ENCODE measurements at regions not wholly inside any gene's neighbourhood (a gene's known extent, or its start where the extent isn't known, plus 50 kb on each side); places are given as distances from the start of the nearest gene placed in this dataset.

DNA sequence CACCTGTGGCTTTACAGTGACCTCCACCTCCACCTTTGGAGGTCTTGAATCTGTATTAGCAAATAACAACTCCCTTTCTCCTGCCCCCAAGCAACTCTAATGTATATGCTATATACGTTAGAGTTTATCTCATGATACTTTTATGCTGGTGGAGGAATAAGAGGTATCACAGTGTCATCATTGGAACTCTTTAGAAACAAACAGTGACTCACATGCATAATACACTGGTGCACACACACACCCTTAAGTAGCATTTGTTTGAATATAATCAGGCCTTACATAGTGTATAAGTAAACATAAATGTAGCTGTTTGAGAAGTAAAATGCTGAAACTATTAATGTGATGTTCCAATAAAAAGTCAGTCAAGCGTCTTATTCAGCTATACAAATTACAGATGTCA, 280.2 kb upstream of the C2CD4B start:
- no peak overlapping the region for H2AFZ ChIP-seq (ENCODE audit: low read length)
- H3K4me3 ChIP-seq (replicated peaks in 1 of 4; ENCODE audit: control extremely low read depth in 1 of 4, insufficient read depth in 1 of 4, low read depth in 3 of 4, low read length in 4 of 4): no peak overlapping the region
- peaks cover 25% of the 10 kb centered on the region for H3K4me1 ChIP-seq (ENCODE audit: control insufficient read depth, extremely low read depth, insufficient read depth, low read length)
- H3K27me3 ChIP-seq (ENCODE audit: control insufficient read depth, insufficient read depth, low read length): no peaks in the 10 kb centered on the region
- H3K27ac ChIP-seq (ENCODE audit: insufficient read depth, low read length): peak overlapping the region; percentile 78
- peak overlapping the region; percentile 8 for H3K9ac ChIP-seq (ENCODE audit: insufficient read depth, low read length)
- no peaks in the 10 kb centered on the region for H3K79me2 ChIP-seq (ENCODE audit: control insufficient read depth, insufficient read depth, low read length)
- H3K36me3 ChIP-seq (ENCODE audit: control insufficient read depth, insufficient read depth, low read length): no peaks in the 10 kb centered on the region
- peak overlapping the region; percentile 81 for H3K4me2 ChIP-seq (ENCODE audit: extremely low read depth, insufficient read depth, low read length)
- DNase-seq (ENCODE audit: low read depth in 2 of 2): peak; percentile 49 to 56
- no peak for TF ChIP-seq EZH2 (IDR thresholded peaks at IDR 0.05; ENCODE audit: low read length, missing control alignments)
- TF ChIP-seq, protein P1, sequence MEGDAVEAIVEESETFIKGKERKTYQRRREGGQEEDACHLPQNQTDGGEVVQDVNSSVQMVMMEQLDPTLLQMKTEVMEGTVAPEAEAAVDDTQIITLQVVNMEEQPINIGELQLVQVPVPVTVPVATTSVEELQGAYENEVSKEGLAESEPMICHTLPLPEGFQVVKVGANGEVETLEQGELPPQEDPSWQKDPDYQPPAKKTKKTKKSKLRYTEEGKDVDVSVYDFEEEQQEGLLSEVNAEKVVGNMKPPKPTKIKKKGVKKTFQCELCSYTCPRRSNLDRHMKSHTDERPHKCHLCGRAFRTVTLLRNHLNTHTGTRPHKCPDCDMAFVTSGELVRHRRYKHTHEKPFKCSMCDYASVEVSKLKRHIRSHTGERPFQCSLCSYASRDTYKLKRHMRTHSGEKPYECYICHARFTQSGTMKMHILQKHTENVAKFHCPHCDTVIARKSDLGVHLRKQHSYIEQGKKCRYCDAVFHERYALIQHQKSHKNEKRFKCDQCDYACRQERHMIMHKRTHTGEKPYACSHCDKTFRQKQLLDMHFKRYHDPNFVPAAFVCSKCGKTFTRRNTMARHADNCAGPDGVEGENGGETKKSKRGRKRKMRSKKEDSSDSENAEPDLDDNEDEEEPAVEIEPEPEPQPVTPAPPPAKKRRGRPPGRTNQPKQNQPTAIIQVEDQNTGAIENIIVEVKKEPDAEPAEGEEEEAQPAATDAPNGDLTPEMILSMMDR (conservative IDR thresholded peaks at IDR 0.05 in 1 of 2, IDR thresholded peaks at IDR 0.05 in 1 of 2; ENCODE audit: low read depth in 1 of 2, low read length in 2 of 2): no peak
- no peaks in the 10 kb centered on the region for H4K20me1 ChIP-seq (ENCODE audit: control insufficient read depth, extremely low read depth, insufficient read depth, low read length)
- no peaks in the 10 kb centered on the region for H3K9me3 ChIP-seq (ENCODE audit: control insufficient read depth, insufficient read depth, low read depth, low read length)

- no peak overlapping the region for H3K4me3 ChIP-seq (replicated peaks in 1 of 4; ENCODE audit: control extremely low read depth in 1 of 4, insufficient read depth in 1 of 4, low read depth in 3 of 4, low read length in 4 of 4)
- no peaks in the 10 kb centered on the region for H3K27me3 ChIP-seq (ENCODE audit: control insufficient read depth, insufficient read depth, low read length)
- no peak overlapping the region for H3K9ac ChIP-seq (ENCODE audit: insufficient read depth, low read length)
- no peak overlapping the region for H3K4me2 ChIP-seq (ENCODE audit: extremely low read depth, insufficient read depth, low read length)
- no peaks in the 10 kb centered on the region for H3K79me2 ChIP-seq (ENCODE audit: control insufficient read depth, insufficient read depth, low read length)
- TF ChIP-seq, protein P1 (conservative IDR thresholded peaks at IDR 0.05 in 1 of 2, IDR thresholded peaks at IDR 0.05 in 1 of 2; ENCODE audit: low read depth in 1 of 2, low read length in 2 of 2): no peak
- TF ChIP-seq EZH2 (IDR thresholded peaks at IDR 0.05; ENCODE audit: low read length, missing control alignments): no peak
- no peaks in the 10 kb centered on the region for H4K20me1 ChIP-seq (ENCODE audit: control insufficient read depth, extremely low read depth, insufficient read depth, low read length)
- peaks cover 25% of the 10 kb centered on the region for H3K4me1 ChIP-seq (ENCODE audit: control insufficient read depth, extremely low read depth, insufficient read depth, low read length)
- no peak overlapping the region for H3K27ac ChIP-seq (ENCODE audit: insufficient read depth, low read length)
- no peaks in the 10 kb centered on the region for H3K36me3 ChIP-seq (ENCODE audit: control insufficient read depth, insufficient read depth, low read length)
- no peak for DNase-seq (ENCODE audit: low read depth in 2 of 2)
- no peak overlapping the region for H2AFZ ChIP-seq (ENCODE audit: low read length)
- H3K9me3 ChIP-seq (ENCODE audit: control insufficient read depth, insufficient read depth, low read depth, low read length): no peaks in the 10 kb centered on the region
Observed at GRCh38 chr15:62446984-62447383, 281.9 kb upstream of the C2CD4B start.

DNA sequence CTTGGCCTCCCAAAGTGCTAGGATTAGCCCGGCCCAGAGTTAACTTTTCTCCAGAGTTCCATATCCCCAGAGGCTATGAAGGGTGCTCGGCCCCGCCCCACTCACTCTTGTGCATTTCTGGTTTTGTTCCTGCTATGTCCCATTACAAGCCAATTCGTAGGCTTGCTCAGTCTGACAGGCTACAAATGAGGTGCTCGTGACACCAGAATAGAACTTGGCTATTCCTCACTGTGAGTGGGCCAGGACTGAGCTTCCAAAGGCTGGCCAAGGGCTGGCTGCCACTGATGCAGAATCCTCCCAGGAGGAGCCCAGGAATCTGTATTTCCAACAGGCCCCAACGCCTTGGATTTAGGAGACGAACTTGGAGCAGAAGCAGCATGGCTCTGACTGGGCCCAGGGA, 282.7 kb upstream of the C2CD4B start:
- peak in 1 of 2 donors; percentile 51 for DNase-seq (ENCODE audit: low read depth in 2 of 2)
- peaks cover 25% of the 10 kb centered on the region for H3K4me1 ChIP-seq (ENCODE audit: control insufficient read depth, extremely low read depth, insufficient read depth, low read length)
- no peak overlapping the region for H3K4me3 ChIP-seq (replicated peaks in 1 of 4; ENCODE audit: control extremely low read depth in 1 of 4, insufficient read depth in 1 of 4, low read depth in 3 of 4, low read length in 4 of 4)
- no peaks in the 10 kb centered on the region for H3K36me3 ChIP-seq (ENCODE audit: control insufficient read depth, insufficient read depth, low read length)
- no peaks in the 10 kb centered on the region for H3K79me2 ChIP-seq (ENCODE audit: control insufficient read depth, insufficient read depth, low read length)
- no peak overlapping the region for H2AFZ ChIP-seq (ENCODE audit: low read length)
- peak overlapping the region; percentile 30 for H3K27ac ChIP-seq (ENCODE audit: insufficient read depth, low read length)
- H4K20me1 ChIP-seq (ENCODE audit: control insufficient read depth, extremely low read depth, insufficient read depth, low read length): no peaks in the 10 kb centered on the region
- TF ChIP-seq, protein P1 (conservative IDR thresholded peaks at IDR 0.05 in 1 of 2, IDR thresholded peaks at IDR 0.05 in 1 of 2; ENCODE audit: low read depth in 1 of 2, low read length in 2 of 2): no peak
- no peak for TF ChIP-seq EZH2 (IDR thresholded peaks at IDR 0.05; ENCODE audit: low read length, missing control alignments)
- H3K9me3 ChIP-seq (ENCODE audit: control insufficient read depth, insufficient read depth, low read depth, low read length): no peaks in the 10 kb centered on the region
- peak overlapping the region; percentile 49 for H3K4me2 ChIP-seq (ENCODE audit: extremely low read depth, insufficient read depth, low read length)
- H3K9ac ChIP-seq (ENCODE audit: insufficient read depth, low read length): no peak overlapping the region
- no peaks in the 10 kb centered on the region for H3K27me3 ChIP-seq (ENCODE audit: control insufficient read depth, insufficient read depth, low read length)

Data from fibroblast of lung (primary cell).